Liver (tissue), 3 donors: ENCODE measurements at regions not wholly inside any gene's neighbourhood (a gene's known extent, or its start where the extent isn't known, plus 50 kb on each side); places are given as distances from the start of the nearest gene placed in this dataset.

ENCODE experiments used
- EGR1 ChIP-seq, 2 donors: IDR thresholded peaks; 2 replicates each; pipeline ENCODE4 v1.6.1; 2016 to 2018; ENCODE audit warnings: antibody characterized with exemption in 2 of 2, low read depth in 2 of 2
- FOXA2 ChIP-seq: IDR thresholded peaks from 2 replicates; pipeline ENCODE4 v1.6.1; 2016; ENCODE audit warnings: antibody characterized with exemption
- GABPA ChIP-seq, 2 donors: IDR thresholded peaks in 1 of 2; conservative IDR thresholded peaks in 1 of 2; 2 replicates each; pipeline ENCODE4 v1.6.1; 2016; ENCODE audit warnings: antibody characterized with exemption in 2 of 2, mild to moderate bottlenecking in 1 of 2, moderate library complexity in 1 of 2
- NR2F2 ChIP-seq: IDR thresholded peaks from 2 replicates; pipeline ENCODE4 v1.6.1; 2016; ENCODE audit warnings: antibody characterized with exemption
- RAD21 ChIP-seq, 2 donors: IDR thresholded peaks; 2 replicates each; pipeline ENCODE4 v1.6.1; 2016; ENCODE audit warnings: antibody characterized with exemption in 2 of 2, mild to moderate bottlenecking in 2 of 2
- RXRA ChIP-seq, 2 donors: IDR thresholded peaks; 2 replicates each; pipeline ENCODE4 v1.6.1; 2017 to 2018; ENCODE audit warnings: antibody characterized with exemption in 2 of 2, mild to moderate bottlenecking in 1 of 2
- SP1 ChIP-seq: IDR thresholded peaks from 2 replicates; pipeline ENCODE4 v1.6.1; 2018; ENCODE audit warnings: antibody characterized with exemption, mild to moderate bottlenecking
- TAF1 ChIP-seq: conservative IDR thresholded peaks from 2 replicates; pipeline ENCODE4 v1.6.1; 2016; ENCODE audit warnings: antibody characterized with exemption, mild to moderate bottlenecking
- YY1 ChIP-seq: IDR thresholded peaks from 2 replicates; pipeline ENCODE4 v1.6.1; 2016; ENCODE audit warnings: antibody characterized with exemption, mild to moderate bottlenecking
- TF ChIP-seq, protein P1 (sequence below): fragments of 150-350 bp; IDR thresholded peaks from 2 replicates; pipeline ENCODE4 v1.5.1; 2017; ENCODE audit warnings: improper control_type of control experiment, low read depth, low read length; ENCODE audit not compliant: missing input control
- TF ChIP-seq, protein P2 (sequence below): IDR thresholded peaks from 2 replicates; pipeline ENCODE4 v1.6.1; 2016; ENCODE audit warnings: antibody characterized with exemption
- TF ChIP-seq, protein P3 (sequence below): IDR thresholded peaks from 2 replicates; pipeline ENCODE4 v1.6.1; 2016; ENCODE audit warnings: antibody characterized with exemption, mild to moderate bottlenecking
- TF ChIP-seq, protein P4 (sequence below): IDR thresholded peaks from 2 replicates; pipeline ENCODE4 v1.6.1; 2016; ENCODE audit warnings: antibody characterized with exemption
- TF ChIP-seq, protein P5 (sequence below): IDR thresholded peaks from 2 replicates; pipeline ENCODE4 v1.6.1; 2016; ENCODE audit warnings: antibody characterized with exemption
- donor health status: healthy.
- donor health status: healthy.

DNA sequence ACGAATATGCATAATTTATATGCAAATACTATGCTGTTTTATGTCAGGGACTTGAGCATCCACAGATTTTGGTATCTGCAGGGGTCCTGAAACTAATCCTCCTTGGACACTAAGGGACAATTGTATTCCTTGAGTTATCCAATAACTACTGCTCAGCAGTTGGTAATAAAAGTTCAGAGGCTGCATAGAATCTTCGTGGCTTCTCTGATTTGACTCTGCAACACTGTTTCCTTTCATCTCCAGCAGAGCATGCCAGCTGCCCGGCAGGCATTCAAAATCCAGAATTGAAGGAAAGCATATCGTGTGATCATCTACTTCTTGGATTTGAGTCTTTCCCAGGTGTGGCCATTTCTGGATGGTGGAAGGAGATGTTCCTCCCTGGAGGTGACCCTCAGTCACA, 64.5 kb upstream of the MRI1 start:
- TF ChIP-seq, protein P1, sequence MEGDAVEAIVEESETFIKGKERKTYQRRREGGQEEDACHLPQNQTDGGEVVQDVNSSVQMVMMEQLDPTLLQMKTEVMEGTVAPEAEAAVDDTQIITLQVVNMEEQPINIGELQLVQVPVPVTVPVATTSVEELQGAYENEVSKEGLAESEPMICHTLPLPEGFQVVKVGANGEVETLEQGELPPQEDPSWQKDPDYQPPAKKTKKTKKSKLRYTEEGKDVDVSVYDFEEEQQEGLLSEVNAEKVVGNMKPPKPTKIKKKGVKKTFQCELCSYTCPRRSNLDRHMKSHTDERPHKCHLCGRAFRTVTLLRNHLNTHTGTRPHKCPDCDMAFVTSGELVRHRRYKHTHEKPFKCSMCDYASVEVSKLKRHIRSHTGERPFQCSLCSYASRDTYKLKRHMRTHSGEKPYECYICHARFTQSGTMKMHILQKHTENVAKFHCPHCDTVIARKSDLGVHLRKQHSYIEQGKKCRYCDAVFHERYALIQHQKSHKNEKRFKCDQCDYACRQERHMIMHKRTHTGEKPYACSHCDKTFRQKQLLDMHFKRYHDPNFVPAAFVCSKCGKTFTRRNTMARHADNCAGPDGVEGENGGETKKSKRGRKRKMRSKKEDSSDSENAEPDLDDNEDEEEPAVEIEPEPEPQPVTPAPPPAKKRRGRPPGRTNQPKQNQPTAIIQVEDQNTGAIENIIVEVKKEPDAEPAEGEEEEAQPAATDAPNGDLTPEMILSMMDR = no peak
- TF ChIP-seq GABPA (IDR thresholded peaks at IDR 0.05 in 1 of 2, conservative IDR thresholded peaks at IDR 0.05 in 1 of 2) (no peak), YY1 (no peak), EGR1 (IDR thresholded peaks at IDR 0.05; ENCODE audit: low read depth in 2 of 2) (no peak), SP1 (no peak), TAF1 (no peak), FOXA2 (no peak), NR2F2 (no peak), RAD21 (IDR thresholded peaks at IDR 0.05) (no peak), RXRA (IDR thresholded peaks at IDR 0.05) (no peak)
- TF ChIP-seq, protein P2, sequence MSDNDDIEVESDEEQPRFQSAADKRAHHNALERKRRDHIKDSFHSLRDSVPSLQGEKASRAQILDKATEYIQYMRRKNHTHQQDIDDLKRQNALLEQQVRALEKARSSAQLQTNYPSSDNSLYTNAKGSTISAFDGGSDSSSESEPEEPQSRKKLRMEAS = no peak
- TF ChIP-seq, protein P3, sequence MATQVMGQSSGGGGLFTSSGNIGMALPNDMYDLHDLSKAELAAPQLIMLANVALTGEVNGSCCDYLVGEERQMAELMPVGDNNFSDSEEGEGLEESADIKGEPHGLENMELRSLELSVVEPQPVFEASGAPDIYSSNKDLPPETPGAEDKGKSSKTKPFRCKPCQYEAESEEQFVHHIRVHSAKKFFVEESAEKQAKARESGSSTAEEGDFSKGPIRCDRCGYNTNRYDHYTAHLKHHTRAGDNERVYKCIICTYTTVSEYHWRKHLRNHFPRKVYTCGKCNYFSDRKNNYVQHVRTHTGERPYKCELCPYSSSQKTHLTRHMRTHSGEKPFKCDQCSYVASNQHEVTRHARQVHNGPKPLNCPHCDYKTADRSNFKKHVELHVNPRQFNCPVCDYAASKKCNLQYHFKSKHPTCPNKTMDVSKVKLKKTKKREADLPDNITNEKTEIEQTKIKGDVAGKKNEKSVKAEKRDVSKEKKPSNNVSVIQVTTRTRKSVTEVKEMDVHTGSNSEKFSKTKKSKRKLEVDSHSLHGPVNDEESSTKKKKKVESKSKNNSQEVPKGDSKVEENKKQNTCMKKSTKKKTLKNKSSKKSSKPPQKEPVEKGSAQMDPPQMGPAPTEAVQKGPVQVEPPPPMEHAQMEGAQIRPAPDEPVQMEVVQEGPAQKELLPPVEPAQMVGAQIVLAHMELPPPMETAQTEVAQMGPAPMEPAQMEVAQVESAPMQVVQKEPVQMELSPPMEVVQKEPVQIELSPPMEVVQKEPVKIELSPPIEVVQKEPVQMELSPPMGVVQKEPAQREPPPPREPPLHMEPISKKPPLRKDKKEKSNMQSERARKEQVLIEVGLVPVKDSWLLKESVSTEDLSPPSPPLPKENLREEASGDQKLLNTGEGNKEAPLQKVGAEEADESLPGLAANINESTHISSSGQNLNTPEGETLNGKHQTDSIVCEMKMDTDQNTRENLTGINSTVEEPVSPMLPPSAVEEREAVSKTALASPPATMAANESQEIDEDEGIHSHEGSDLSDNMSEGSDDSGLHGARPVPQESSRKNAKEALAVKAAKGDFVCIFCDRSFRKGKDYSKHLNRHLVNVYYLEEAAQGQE = no peak
- TF ChIP-seq, protein P4, sequence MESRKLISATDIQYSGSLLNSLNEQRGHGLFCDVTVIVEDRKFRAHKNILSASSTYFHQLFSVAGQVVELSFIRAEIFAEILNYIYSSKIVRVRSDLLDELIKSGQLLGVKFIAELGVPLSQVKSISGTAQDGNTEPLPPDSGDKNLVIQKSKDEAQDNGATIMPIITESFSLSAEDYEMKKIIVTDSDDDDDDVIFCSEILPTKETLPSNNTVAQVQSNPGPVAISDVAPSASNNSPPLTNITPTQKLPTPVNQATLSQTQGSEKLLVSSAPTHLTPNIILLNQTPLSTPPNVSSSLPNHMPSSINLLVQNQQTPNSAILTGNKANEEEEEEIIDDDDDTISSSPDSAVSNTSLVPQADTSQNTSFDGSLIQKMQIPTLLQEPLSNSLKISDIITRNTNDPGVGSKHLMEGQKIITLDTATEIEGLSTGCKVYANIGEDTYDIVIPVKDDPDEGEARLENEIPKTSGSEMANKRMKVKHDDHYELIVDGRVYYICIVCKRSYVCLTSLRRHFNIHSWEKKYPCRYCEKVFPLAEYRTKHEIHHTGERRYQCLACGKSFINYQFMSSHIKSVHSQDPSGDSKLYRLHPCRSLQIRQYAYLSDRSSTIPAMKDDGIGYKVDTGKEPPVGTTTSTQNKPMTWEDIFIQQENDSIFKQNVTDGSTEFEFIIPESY = no peak
- TF ChIP-seq, protein P5, sequence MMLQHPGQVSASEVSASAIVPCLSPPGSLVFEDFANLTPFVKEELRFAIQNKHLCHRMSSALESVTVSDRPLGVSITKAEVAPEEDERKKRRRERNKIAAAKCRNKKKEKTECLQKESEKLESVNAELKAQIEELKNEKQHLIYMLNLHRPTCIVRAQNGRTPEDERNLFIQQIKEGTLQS = no peak
